ENCODE measurements at regions not wholly inside any gene's neighbourhood (a gene's known extent, or its start where the extent isn't known, plus 50 kb on each side); places are given as distances from the start of the nearest gene placed in this dataset.

GRCh38 chr1:38465460-38465859, 394.1 kb downstream of the RRAGC start:
- no peak for TF ChIP-seq CTCF (conservative IDR thresholded peaks at IDR 0.05; ENCODE audit: low read depth, low read length)
- H3K4me3 ChIP-seq (ENCODE audit: low read depth, low read length), result no peak overlapping the region
- no peak for DNase-seq (ENCODE audit: low read depth)

GRCh38 chr1:38464071-38464661, 395.4 kb downstream of the RRAGC start:
- peak; percentile 15 for DNase-seq (ENCODE audit: low read depth)
- H3K4me3 ChIP-seq (ENCODE audit: low read depth, low read length), result no peak overlapping the region
- TF ChIP-seq CTCF (conservative IDR thresholded peaks at IDR 0.05; ENCODE audit: low read depth, low read length), result no peak

- no peak overlapping the region for H3K4me3 ChIP-seq (ENCODE audit: low read depth, low read length)
- no peak for TF ChIP-seq CTCF (conservative IDR thresholded peaks at IDR 0.05; ENCODE audit: low read depth, low read length)
- no peak for DNase-seq (ENCODE audit: low read depth)
These were observed 396.5 kb downstream of the RRAGC start for GRCh38 chr1:38463074-38463473.

- no peak overlapping the region for H3K4me3 ChIP-seq (ENCODE audit: low read depth, low read length)
- no peak for DNase-seq (ENCODE audit: low read depth)
- TF ChIP-seq CTCF (conservative IDR thresholded peaks at IDR 0.05; ENCODE audit: low read depth, low read length), result no peak
These were observed 403.1 kb downstream of the RRAGC start for GRCh38 chr1:38456531-38456876.

GRCh38 chr1:38455829-38456530, 403.6 kb downstream of the RRAGC start:
- TF ChIP-seq CTCF (conservative IDR thresholded peaks at IDR 0.05; ENCODE audit: low read depth, low read length), result no peak

GRCh38 chr1:38454749-38455441, 404.7 kb downstream of the RRAGC start:
- TF ChIP-seq CTCF (conservative IDR thresholded peaks at IDR 0.05; ENCODE audit: low read depth, low read length), result no peak
- H3K4me3 ChIP-seq (ENCODE audit: low read depth, low read length), result no peak overlapping the region
- no peak for DNase-seq (ENCODE audit: low read depth)

More at GRCh38 chr1:38455829-38456530, 403.6 kb downstream of the RRAGC start:
- H3K4me3 ChIP-seq (ENCODE audit: low read depth, low read length), result no peak overlapping the region
- DNase-seq (ENCODE audit: low read depth), result peak; percentile 61
